VCaP (cell line): ENCODE measurements at regions not wholly inside any gene's neighbourhood (a gene's known extent, or its start where the extent isn't known, plus 50 kb on each side); places are given as distances from the start of the nearest gene placed in this dataset.

ENCODE experiments used
- H3K27ac ChIP-seq: fragments of 450-650 bp; 2 replicates; pipeline ENCODE4 v1.5.1; 2017
- CTCF ChIP-seq: fragments of 450-650 bp; conservative IDR thresholded peaks from 2 replicates; pipeline ENCODE4 v1.5.1; 2017; ENCODE audit warnings: mild to moderate bottlenecking, moderate library complexity

GRCh38 chr3:87132801-87133200, 94.3 kb upstream of the CHMP2B start:
- no peak for TF ChIP-seq CTCF
- no peak overlapping the region for H3K27ac ChIP-seq

- TF ChIP-seq CTCF: no peak
- H3K27ac ChIP-seq: no peak overlapping the region
These were observed 99.1 kb upstream of the CHMP2B start for GRCh38 chr3:87128006-87128405.

- no peak for TF ChIP-seq CTCF
- H3K27ac ChIP-seq: no peak overlapping the region
These were observed 99.8 kb upstream of the CHMP2B start for GRCh38 chr3:87127281-87127680.

- no peak overlapping the region for H3K27ac ChIP-seq
- TF ChIP-seq CTCF: no peak
These were observed 100.8 kb upstream of the CHMP2B start for GRCh38 chr3:87126321-87126720.

GRCh38 chr3:87125116-87125515, 102.0 kb upstream of the CHMP2B start:
- H3K27ac ChIP-seq: no peak overlapping the region
- no peak for TF ChIP-seq CTCF

GRCh38 chr3:87122766-87123165, 104.3 kb upstream of the CHMP2B start:
- TF ChIP-seq CTCF: no peak

GRCh38 chr3:87121856-87122255, 105.3 kb upstream of the CHMP2B start:
- TF ChIP-seq CTCF: no peak

More at GRCh38 chr3:87122766-87123165, 104.3 kb upstream of the CHMP2B start:
- H3K27ac ChIP-seq: no peak overlapping the region

GRCh38 chr3:87120881-87121280, 106.2 kb upstream of the CHMP2B start:
- no peak overlapping the region for H3K27ac ChIP-seq
- no peak for TF ChIP-seq CTCF

More at GRCh38 chr3:87121856-87122255, 105.3 kb upstream of the CHMP2B start:
- no peak overlapping the region for H3K27ac ChIP-seq
